ENCODE measurements at regions not wholly inside any gene's neighbourhood (a gene's known extent, or its start where the extent isn't known, plus 50 kb on each side); places are given as distances from the start of the nearest gene placed in this dataset.

DNA sequence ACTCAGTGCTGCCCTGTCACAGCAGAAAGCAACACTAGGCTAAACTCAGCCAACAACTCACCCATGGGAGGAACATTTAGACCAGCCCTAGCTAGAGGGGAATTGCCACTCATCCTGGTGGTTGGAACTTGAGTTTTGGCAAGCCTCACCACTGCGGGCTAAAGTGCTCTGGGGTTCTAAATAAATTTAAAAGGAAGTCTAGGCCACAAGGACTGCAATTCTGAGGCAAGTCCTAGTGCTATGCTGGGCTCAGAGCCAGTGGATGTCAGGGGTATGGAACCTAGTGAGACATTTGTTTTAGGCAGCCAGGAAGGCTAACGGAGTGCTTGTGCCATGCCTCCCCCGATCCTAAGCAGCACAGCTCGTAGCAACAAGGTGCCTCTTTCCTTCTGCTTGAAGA lies 78.0 kb downstream of the RGS13 start:
- FAIRE-seq: no peak

DNA sequence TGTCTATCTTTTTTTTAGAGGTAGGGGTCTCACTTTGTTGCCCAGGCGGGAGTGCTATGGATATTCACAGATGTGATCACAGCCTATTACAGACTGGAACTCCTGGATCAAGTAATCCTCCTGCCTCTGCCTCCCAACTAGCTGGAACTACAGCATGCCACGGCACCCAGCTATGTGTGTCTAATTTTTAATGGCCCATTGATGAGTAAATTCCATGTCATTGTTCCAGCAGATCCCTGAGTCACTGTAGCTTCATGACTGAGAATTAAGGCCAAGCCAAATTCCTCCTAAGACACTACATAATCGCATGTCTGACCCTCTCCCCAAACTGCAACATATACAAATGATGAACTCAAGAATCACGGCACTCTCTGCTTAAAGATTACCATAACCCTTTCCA lies 84.2 kb upstream of the RGS2 start:
- no peak for FAIRE-seq

DNA sequence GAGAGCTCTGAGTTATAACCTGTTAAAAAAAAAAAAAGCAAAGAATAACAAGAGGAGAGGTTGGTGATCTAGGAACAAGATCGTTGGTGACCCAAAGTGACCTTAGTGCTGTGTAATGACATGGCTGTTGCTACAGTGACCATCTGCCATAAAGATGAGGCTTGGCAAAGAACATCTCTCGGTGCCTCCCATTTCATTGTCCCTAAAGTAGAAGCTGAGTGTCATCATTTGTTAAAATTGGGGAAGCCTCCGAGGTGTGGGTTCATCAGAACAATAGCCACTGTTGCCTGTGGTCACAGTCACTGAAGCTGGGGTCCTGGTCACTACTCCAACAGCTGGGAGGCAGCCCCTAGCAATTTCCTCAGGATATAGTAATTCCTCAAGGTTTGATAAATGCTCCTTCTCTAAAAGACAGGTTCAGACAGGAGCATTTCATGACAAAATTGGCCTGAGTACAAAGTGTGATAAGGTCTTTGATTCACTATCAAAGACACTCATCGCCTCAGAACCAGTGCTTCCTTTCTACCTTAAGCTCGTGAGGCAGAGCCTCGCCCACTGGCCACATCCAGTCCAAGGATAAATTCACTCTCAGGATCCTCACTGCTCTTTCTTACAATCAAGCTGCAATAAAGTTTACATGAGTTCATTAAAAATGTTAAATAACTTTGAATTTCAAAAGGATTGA lies 81.9 kb upstream of the RGS2 start:
- FAIRE-seq: no peak

DNA sequence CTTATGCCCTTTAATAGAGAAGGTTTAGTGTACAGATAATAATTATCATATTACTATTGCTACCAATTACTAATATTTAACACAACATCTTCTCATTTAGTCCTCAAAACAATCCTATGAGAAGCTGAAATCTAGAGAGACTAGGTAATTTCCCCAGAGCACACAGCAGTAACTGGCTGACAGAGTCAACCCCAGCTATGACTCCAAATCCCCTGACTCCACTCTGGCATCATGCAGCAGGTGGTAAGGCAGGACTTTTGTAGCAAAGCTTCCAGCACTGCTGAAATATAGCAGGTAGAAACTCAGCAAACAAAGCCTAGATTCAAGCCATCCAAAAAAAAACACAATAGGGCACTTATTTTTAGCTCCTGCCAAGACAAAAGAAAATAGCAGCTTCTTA lies 79.3 kb upstream of the RGS2 start:
- no peak for FAIRE-seq

DNA sequence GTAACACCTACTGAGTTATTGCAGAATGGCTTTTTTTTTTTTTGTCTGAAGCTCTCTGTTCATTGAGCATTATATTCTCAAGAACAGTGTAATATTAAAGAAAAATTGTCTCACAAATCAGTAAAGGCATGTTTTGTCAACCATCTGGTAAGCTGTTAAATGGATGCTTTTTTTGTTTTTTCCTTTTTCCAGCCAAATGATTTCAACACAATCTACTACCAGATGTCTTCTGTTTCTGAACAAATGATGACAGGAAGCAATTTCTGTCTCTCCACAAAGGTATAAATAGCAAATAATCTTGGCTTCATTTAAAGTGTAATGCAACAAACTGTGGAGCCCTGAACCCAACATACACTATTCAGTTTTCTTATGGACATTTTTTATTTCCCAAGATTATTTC lies 78.6 kb upstream of the RGS2 start:
- FAIRE-seq: no peak

DNA sequence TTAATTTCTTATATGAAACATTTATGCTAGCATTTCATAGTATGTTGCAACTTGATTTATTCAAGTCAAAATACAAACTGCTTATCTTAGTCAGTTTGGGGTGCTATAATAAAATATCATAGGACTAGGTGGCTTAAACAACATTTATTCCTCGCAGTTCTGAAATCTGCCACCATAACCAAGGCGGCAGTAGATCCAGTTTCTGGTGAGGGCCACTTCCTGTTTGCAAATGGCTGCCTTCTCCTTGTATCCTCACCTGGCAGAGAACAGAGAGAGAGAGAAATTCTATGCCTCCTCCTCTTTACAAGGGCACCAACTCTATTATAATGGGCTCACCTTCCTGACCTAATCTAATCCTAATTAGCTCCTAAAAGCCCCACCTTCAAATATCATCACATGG lies 76.1 kb upstream of the RGS2 start:
- FAIRE-seq: peak; percentile 77

DNA sequence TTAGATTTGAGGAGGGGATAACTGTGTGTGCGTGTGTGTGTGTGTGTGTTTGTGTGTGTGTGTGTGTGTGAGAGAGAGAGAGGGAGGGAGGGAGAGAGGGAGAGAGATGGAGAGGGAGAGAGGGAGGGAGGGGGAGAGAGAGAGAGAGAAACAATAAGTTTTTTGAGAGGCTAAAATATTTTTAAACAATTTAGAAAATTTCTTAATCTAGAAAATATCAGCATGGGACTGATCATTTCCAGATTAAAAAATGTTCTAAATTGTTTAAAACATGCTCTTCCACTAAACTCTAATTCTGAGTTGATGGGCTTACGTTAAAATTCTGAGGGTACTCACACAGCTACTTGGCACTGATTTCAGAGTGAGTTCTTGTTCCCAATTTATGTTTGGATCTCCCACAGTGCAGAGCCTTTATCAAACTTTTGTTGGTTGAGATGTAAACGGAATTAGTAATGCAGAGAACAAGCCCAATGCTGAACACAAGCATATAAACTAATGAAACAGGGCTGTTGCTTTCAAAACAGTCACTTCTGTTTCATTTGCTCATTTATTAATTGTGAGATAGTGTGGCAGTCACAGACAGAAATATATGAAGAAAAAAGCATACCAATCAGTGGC lies 73.4 kb upstream of the RGS2 start:
- no peak for FAIRE-seq

DNA sequence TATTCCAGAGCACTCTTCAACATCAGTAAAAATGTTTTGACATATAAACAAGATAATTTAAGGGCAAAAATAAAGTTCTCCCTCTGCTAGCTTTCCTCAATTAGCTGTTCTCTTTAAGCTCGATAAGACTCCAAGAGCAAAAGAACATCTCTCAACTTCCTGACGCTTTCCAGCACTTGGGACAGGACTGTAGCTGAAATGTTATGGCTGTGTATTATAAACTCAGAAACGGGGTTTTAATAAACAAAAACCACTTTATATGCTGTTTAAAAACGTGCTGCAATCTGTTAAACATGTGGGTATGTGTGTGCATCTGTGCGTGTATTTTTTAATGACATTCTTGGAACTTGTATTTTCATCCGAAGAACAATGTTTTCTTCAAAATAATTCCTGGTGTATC lies 71.5 kb upstream of the RGS2 start:
- FAIRE-seq: no peak

DNA sequence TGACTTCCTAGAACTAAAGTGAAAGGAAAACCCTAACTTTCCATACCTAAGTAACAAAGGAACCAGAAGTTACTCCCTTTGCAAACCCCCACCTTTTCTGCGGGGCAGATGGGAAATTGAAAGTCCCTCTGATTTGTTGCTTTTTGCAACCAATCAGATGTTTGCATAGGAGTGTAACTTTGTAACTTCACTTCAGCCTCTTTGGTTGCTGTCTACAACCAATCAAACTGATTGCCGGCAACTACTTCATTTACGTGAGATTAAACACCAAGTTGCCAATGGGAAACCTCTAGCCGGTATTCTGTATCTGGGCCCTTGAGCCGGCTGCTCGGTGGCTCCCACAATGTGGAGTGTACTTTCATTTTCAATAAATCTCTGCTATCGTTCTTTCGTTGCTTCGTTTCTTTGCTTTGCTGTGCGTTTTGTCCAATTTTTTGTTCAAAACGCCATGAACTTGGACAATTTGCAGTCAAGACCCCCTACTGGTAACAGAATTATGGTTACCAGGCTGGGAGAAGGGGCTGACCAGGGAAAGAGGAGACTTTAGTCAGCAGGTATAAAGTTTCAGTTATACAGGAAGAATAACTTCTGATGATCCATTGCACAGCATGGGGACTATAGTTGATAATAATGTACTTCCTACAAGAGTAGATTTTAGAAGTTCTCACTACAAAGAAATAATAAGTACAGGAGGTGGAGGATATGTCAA lies 69.2 kb upstream of the RGS2 start:
- no peak for FAIRE-seq

DNA sequence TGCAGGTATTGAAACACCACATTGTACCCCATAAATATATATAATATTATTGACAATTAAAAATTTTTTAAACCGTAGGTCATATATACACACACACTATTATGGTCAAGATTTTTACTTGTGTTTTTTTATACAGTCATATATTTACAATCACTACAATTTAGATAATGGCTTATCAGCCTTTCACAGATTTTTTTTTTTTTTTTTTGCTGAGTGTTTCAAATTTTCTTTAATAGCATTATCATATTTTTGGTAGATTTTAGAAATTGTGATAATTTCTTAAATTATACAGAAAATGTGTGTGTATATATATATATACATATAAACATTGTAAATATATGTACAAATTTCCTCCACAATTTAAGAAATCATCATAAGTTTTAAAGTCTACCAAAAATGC lies 68.6 kb upstream of the RGS2 start:
- FAIRE-seq: peak; percentile 87

DNA sequence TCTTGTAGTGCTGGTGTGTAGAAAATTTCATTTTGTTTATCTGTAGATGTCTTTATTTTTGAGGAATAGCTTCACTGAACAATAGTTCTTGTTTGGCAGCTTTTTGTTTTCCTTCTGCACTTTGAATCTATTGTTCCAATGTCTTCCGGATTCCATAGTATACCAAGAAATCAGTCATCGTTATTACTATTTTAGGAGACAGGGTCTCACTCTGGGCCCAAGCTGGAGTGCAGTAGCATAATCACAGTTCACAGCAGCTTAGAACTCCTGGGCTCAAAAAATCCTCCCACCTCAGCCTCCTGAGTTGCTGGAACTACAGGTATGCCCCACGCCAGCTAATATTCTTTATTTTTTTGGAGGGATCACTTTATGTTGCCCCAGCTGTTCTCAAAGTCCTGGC lies 67.7 kb upstream of the RGS2 start:
- FAIRE-seq: no peak

DNA sequence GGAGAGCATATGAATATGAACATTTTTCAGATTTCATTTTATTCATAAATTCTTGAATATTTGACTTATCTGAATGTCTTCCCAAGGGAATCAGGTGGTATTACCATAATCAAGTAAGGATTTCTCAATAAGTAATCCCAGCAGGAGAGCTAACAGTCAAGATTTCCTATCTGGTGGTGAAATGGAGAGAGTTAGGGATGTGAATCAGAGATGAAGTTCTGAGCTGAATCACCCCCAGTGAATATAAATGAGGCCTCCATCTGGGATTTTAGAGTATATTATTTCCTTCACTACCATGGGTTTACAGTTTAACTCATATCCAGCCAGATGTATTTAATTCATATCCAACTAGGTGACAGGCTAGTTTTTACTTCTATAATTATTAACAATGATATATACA lies 61.5 kb upstream of the RGS2 start:
- FAIRE-seq: no peak

DNA sequence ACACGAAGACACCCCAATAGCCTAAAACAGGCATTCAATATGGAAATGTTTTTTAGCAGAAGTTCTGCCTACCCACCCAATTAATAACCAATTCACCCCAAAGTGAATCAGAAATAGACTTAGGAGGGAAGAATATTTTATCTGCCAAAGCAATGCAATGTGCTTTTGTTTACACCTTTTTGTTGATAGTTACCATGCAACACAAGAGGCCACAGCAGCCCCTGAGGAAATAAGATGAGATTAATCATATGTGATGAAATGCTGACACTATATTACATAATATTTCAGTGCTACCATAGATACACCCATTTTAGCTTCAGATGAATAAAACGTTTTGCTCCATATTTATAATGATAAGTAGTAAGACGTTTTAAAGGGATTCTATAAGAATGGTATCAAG lies 60.9 kb upstream of the RGS2 start:
- FAIRE-seq: no peak

DNA sequence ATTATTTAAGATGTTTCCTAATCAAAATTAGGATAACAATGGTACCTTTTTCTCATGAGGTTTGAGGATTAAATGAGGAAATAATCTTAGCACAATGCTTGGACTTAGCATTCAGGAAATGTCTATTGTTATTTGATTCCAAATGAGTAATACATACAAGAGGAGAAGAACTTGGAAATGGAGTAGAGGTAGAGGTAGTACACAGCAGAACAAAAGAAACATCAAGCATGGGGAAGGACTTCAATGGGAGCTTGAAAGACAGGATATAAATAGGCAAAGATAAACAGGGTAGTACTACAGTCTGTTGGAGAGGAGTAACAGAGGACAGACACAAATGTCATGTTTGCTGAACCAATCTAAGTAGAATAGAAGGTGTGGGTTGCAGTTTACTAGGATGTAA lies 59.5 kb upstream of the RGS2 start:
- FAIRE-seq: no peak

DNA sequence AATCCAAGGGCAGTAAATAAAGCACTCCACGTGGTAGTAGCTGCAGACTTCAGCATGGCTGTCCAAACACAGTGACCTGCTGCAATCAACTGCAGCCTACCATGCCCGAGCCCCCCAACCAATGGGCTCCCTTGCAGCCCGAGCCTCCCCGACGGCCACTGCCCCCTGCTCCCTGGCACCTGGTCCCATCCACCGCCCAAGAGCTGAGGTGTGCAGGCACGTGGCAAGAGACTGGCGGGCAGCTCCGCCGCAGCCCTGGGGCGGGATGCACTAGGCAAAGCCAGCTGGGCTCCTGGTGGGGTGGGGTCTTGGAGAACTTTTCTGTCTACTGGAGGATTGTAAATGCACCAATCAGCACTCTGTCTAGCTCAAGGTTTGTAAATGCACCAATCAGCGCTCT lies 57.6 kb upstream of the RGS2 start:
- no peak for FAIRE-seq

DNA sequence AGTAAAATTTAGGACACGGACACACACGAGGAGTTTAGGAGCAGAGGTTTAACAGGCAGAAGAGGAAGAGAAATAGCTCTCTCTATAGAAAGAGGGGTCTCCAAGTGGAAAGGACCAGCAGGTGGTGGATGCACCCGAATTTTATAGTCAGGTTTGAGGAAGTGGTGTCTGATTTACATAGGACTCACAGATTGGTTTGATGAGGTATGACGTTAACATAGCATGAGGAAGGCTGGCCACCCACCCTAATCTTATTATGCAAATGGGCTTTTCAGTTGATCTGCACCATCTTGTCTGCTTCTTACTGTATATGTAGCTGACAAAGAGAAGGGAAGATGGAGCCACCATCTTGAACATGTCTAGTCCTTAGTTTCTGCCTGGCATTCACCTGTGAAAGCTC lies 52.5 kb upstream of the RGS2 start:
- FAIRE-seq: no peak

DNA sequence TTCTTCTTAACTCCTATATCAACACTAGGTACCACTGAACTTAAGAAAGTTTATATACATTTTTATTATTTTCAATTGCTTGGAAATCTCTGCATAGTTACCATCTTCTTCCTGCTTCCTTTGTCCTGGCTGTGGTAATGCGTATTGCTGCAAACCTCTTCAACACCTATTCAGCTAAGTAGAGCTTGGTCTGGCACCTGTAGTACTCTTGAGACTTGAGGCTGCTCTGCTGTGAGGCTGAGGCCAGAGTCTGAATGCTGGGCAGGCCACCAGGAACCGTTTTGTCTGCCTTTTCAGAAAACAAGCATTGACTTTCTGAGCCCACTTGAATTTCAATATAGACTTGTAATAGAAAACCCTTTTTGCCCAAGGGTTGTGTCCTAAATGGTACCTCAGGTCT lies 52.0 kb upstream of the RGS2 start:
- no peak for FAIRE-seq

DNA sequence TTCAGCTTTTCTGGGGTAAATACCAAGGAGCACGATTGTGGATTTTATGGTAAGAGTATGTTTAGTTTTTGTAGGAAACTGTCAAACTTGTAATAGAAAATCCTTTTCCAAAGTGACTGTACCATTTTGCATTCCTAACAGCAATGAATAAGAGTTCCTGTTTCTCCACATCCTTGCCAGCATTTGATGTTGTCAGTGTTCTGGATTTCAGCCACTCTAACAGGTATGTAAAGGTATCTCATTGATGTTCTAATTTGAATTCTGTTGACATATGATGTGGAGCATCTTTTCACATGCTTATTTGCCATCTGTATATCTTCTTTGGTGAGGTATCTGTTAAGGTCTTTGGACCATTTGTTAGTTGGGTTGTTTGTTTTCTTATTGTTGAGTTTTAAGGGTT lies 50.3 kb upstream of the RGS2 start:
- no peak for FAIRE-seq

Data from TTC549 (cell line).